ENCODE measurements at regions not wholly inside any gene's neighbourhood (a gene's known extent, or its start where the extent isn't known, plus 50 kb on each side); places are given as distances from the start of the nearest gene placed in this dataset.
A peak's percentile ranks its signal among the peaks of the same experiment; 100 is the strongest.

DNA sequence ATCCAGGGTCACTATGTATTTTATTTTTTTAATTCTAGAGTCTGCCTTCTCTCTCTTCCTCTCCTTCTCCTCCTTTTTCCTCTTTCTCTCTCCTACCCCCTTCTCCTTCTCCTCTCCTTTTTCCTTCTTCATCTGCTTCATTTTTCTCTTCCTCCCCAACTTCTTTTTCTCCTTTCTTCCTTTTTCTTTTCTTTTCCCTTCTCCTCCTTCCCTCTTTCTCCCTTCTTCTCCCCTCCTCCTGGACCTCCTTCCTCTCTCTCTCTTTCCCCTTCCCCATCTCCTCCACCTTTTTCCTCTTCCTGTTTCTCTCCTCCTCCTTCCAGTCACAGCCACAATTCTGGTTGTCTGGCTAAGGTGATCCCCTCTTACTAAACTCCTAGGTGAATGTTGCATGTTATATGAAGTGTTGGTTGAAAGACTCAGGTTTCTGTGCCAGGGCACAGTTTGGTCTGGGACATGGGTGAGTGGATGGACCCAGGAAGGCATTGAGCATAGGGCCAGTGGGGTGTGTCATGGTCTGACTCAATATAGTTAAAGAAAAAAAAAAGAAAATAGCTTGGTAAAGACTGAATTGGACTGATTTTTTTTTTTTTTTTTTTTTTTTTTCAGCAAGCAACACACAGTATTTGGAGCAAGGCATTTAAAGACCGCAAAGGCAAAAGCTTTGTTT, 266.9 kb downstream of the TGFB2 start:
- no peaks in the 10 kb centered on the region for H3K23me2 ChIP-seq (ENCODE audit: low read depth, low read length)
- 0 out of 2 replicates have a peak overlapping the region, but pooled peaks have one; percentile 29 for H2BK5ac ChIP-seq (ENCODE audit: low read depth, low read length)
- H3K56ac ChIP-seq (replicated peaks; ENCODE audit: insufficient read length, low read depth, low read length): no peak overlapping the region
- no peak overlapping the region for H3K9ac ChIP-seq (replicated peaks in 1 of 4; ENCODE audit: extremely low read depth in 1 of 4, low read depth in 3 of 4, low read length in 3 of 4)
- no peak overlapping the region for H4K91ac ChIP-seq (replicated peaks; ENCODE audit: insufficient read length, low read length)
- H4K5ac ChIP-seq (ENCODE audit: insufficient read length, low read depth, low read length): no peak overlapping the region
- H3K23ac ChIP-seq (ENCODE audit: insufficient read length): no peak overlapping the region
- H3K79me1 ChIP-seq (ENCODE audit: low read depth, low read length): no peaks in the 10 kb centered on the region
- ChIA-PET CTCF (ENCODE audit: partially characterized antibody) (interaction anchor here (0.7 kb wide), 1 partner anchor 125 kb away, joined by 3 read pairs; no protein-coding TSS in a partner anchor), POLR2A (ENCODE audit: partially characterized antibody) (interaction anchor here (0.7 kb wide), 1 partner anchor 8 kb away, joined by 4 read pairs; no protein-coding TSS in a partner anchor)
- H4K20me1 ChIP-seq (replicated peaks in 1 of 2; ENCODE audit: control insufficient read depth in 1 of 2, insufficient read depth in 2 of 2, low read length in 2 of 2): no peaks in the 10 kb centered on the region
- H4K8ac ChIP-seq (ENCODE audit: extremely low read depth, insufficient read depth, low read length): no peak overlapping the region
- H2AFZ ChIP-seq (ENCODE audit: low read length): no peak overlapping the region
- no peak for FAIRE-seq
- H3K27ac ChIP-seq (ENCODE audit: low read depth, low read length): no peak overlapping the region
- no peak for DNase-seq (ENCODE audit: low read depth in 1 of 2, low spot score in 2 of 2)
- H3K36me3 ChIP-seq (ENCODE audit: control insufficient read depth in 2 of 4, insufficient read depth in 4 of 4, low read length in 3 of 4): no peaks in the 10 kb centered on the region
- H3K4me1 ChIP-seq (replicated peaks in 1 of 4; ENCODE audit: control insufficient read depth in 3 of 4, insufficient read depth in 4 of 4, low read length in 3 of 4): peaks cover 0 to 18% (median 1%) of the 10 kb centered on the region in 4 experiments; a peak in 3 of 7 replicates
- no peak for TF ChIP-seq CTBP2 (IDR thresholded peaks at IDR 0.05; ENCODE audit: borderline replicate concordance, insufficient read depth, insufficient read length, low read length)
- TF ChIP-seq TAF1 (IDR thresholded peaks at IDR 0.05; ENCODE audit: low read depth, low read length): no peak
- TF ChIP-seq SP1 (IDR thresholded peaks at IDR 0.05; ENCODE audit: low read depth, low read length): no peak
- TF ChIP-seq, protein P1, sequence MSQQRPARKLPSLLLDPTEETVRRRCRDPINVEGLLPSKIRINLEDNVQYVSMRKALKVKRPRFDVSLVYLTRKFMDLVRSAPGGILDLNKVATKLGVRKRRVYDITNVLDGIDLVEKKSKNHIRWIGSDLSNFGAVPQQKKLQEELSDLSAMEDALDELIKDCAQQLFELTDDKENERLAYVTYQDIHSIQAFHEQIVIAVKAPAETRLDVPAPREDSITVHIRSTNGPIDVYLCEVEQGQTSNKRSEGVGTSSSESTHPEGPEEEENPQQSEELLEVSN (IDR thresholded peaks at IDR 0.05): no peak
- TF ChIP-seq POLR2A (IDR thresholded peaks at IDR 0.05; ENCODE audit: control extremely low read depth in 1 of 2, low read depth in 2 of 2, low read length in 2 of 2): no peak
- no peak for TF ChIP-seq CEBPB (IDR thresholded peaks at IDR 0.05; ENCODE audit: low read depth, low read length)
- H3K4ac ChIP-seq (replicated peaks; ENCODE audit: insufficient read length, low read depth, low read length): no peak overlapping the region
- no peak overlapping the region for H2BK15ac ChIP-seq (ENCODE audit: low read length)
- H3K14ac ChIP-seq (ENCODE audit: insufficient read length): no peak overlapping the region
- 0 out of 2 replicates have a peak overlapping the region, but pooled peaks have one; percentile 28 for H3K18ac ChIP-seq (ENCODE audit: extremely low read depth, low read length)
- no CpG with 5 or more reads among the region's 1 CpG for WGBS, 2 experiments (ENCODE audit: extremely low coverage in 1 of 2, insufficient coverage in 1 of 2, insufficient read length in 1 of 2, insufficient replicate concordance in 2 of 2, low coverage in 1 of 2, low lambda C conversion rate in 2 of 2, missing lambda C conversion rate in 1 of 2)
- peaks cover 0 to 1% (median 0%) of the 10 kb centered on the region in 4 experiments; a peak in 1 of 7 replicates for H3K27me3 ChIP-seq (replicated peaks in 1 of 4; ENCODE audit: control insufficient read depth in 3 of 4, extremely low read depth in 1 of 4, insufficient read depth in 3 of 4, low read length in 3 of 4)
- H3K4me3 ChIP-seq (ENCODE audit: extremely low read depth in 1 of 4, insufficient read depth in 2 of 4, low read depth in 3 of 4, low read length in 4 of 4): no peak overlapping the region
- 0 out of 4 replicates have a peak, but pooled peaks cover 0 to 3% of the 10 kb centered on the region in 2 experiments for H3K9me3 ChIP-seq (ENCODE audit: insufficient read depth in 2 of 2, low read depth in 1 of 2, low read length in 1 of 2)
- no peak overlapping the region for H2AK5ac ChIP-seq (ENCODE audit: low read depth, low read length)
- no peak overlapping the region for H2BK12ac ChIP-seq (ENCODE audit: low read depth, low read length)
- no peak overlapping the region for H3K4me2 ChIP-seq (ENCODE audit: insufficient read depth in 1 of 2, low read depth in 2 of 2, low read length in 2 of 2)
- H2BK20ac ChIP-seq (ENCODE audit: low read length): 0 out of 2 replicates have a peak overlapping the region, but pooled peaks have one; percentile 49
- peak overlapping the region; percentile 61 for H2BK120ac ChIP-seq (replicated peaks; ENCODE audit: low read depth, low read length)
- no peaks in the 10 kb centered on the region for H3K79me2 ChIP-seq (ENCODE audit: control insufficient read depth in 1 of 2, insufficient read depth in 2 of 2, low read length in 2 of 2)
